ENCODE measurements at regions not wholly inside any gene's neighbourhood (a gene's known extent, or its start where the extent isn't known, plus 50 kb on each side); places are given as distances from the start of the nearest gene placed in this dataset.

DNA sequence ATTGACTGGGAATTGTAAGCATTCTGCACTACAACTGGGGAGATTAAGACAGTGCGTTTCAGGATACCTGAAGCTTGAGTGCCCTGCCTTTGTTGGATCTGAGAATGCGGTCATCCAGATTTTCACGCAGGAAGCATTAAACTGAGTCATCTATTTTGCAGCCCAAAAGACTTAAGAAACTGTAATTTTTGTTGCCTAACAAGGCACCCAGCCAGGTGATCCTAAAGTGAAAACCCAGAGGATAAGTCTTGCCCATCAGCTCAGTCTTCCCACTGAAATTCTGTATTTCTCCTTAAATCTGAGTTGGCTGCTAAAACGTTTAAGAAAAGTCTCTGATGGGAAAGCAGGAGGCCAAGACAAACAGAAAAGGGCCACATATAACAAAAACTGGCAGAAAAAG, 242.5 kb upstream of the TMCO5A start:
- peaks cover 7% of the 10 kb centered on the region for H3K4me1 Mint-ChIP-seq
- TF ChIP-seq, protein P1, sequence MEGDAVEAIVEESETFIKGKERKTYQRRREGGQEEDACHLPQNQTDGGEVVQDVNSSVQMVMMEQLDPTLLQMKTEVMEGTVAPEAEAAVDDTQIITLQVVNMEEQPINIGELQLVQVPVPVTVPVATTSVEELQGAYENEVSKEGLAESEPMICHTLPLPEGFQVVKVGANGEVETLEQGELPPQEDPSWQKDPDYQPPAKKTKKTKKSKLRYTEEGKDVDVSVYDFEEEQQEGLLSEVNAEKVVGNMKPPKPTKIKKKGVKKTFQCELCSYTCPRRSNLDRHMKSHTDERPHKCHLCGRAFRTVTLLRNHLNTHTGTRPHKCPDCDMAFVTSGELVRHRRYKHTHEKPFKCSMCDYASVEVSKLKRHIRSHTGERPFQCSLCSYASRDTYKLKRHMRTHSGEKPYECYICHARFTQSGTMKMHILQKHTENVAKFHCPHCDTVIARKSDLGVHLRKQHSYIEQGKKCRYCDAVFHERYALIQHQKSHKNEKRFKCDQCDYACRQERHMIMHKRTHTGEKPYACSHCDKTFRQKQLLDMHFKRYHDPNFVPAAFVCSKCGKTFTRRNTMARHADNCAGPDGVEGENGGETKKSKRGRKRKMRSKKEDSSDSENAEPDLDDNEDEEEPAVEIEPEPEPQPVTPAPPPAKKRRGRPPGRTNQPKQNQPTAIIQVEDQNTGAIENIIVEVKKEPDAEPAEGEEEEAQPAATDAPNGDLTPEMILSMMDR (IDR thresholded peaks at IDR 0.05): no peak
- H3K27me3 Mint-ChIP-seq (ENCODE audit: low read depth, poor library complexity): no peaks in the 10 kb centered on the region
- no peak for DNase-seq
- H3K27ac Mint-ChIP-seq: no peak overlapping the region
- H3K4me3 Mint-ChIP-seq: no peak overlapping the region
- H3K9me3 Mint-ChIP-seq: peaks cover 18% of the 10 kb centered on the region
- no peaks in the 10 kb centered on the region for H3K36me3 Mint-ChIP-seq (ENCODE audit: low read depth)

DNA sequence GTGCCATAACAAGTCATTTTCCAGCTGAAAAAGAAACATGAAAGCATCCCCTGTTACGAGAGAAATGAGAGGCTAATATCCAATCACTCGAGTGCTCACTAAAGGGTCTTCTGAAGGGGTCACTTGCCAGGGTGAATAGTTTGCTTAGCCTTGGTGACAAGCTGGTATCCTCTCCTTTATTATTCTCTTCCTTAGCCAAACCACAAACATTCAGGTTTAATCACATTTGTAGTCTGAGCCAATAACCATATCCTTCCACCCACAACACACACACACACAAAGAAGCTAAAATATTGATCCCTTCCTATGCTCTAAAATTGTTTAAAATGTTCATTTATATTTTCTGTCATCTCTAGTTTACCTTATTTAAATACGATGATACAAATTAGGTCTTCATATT, 240.5 kb upstream of the TMCO5A start:
- H3K4me1 Mint-ChIP-seq: peaks cover 7% of the 10 kb centered on the region
- peaks cover 18% of the 10 kb centered on the region for H3K9me3 Mint-ChIP-seq
- DNase-seq: no peak
- no peak overlapping the region for H3K27ac Mint-ChIP-seq
- H3K4me3 Mint-ChIP-seq: no peak overlapping the region
- TF ChIP-seq, protein P1 (IDR thresholded peaks at IDR 0.05): no peak
- no peaks in the 10 kb centered on the region for H3K36me3 Mint-ChIP-seq (ENCODE audit: low read depth)
- H3K27me3 Mint-ChIP-seq (ENCODE audit: low read depth, poor library complexity): no peaks in the 10 kb centered on the region

DNA sequence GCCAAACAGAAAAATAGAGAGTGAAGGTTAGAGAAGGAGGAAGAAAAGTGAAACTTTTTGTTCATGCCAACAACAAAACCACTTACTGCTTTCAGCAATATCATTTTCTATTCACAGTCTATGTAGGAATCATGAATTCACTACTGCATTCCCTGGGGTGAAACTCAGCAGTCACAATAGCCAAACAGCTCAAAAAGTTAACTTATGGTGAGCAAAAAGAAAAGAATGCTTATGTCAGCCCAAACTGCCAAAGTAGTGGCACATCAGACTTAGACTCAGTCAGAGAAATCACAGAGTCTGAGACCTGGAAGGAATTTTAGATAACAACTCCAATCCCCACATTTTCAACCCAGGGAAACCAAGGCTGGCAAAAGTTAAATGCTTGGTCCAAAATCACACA, 238.7 kb upstream of the TMCO5A start:
- TF ChIP-seq, protein P1 (IDR thresholded peaks at IDR 0.05): no peak
- peaks cover 4% of the 10 kb centered on the region for H3K9me3 Mint-ChIP-seq
- no peaks in the 10 kb centered on the region for H3K36me3 Mint-ChIP-seq (ENCODE audit: low read depth)
- no peak for DNase-seq
- no peak overlapping the region for H3K4me3 Mint-ChIP-seq
- no peak overlapping the region for H3K27ac Mint-ChIP-seq
- H3K27me3 Mint-ChIP-seq (ENCODE audit: low read depth, poor library complexity): no peaks in the 10 kb centered on the region
- H3K4me1 Mint-ChIP-seq: peaks cover 7% of the 10 kb centered on the region

DNA sequence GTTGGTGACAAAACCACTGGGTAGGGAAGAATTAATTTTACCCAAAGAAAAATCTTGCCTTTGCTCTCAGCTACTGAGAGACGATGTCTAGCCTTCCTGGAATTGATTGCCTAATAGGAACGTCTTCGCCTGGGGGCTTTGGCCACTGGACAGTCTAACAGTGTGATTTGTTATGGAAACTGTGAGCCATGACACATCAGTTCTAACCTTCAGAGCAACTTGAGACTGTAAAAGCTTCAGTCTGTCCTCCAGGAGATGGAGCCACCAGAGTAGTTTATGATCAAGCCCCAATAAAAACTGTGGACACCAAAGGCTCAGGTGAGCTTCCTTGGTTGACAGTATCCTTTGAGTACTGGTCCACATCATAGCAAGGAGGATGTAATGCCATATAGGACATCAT, 235.8 kb upstream of the TMCO5A start:
- TF ChIP-seq, protein P1 (IDR thresholded peaks at IDR 0.05): no peak
- H3K27ac Mint-ChIP-seq: no peak overlapping the region
- no peak overlapping the region for H3K4me3 Mint-ChIP-seq
- no peaks in the 10 kb centered on the region for H3K27me3 Mint-ChIP-seq (ENCODE audit: low read depth, poor library complexity)
- no peaks in the 10 kb centered on the region for H3K4me1 Mint-ChIP-seq
- H3K36me3 Mint-ChIP-seq (ENCODE audit: low read depth): no peaks in the 10 kb centered on the region
- no peaks in the 10 kb centered on the region for H3K9me3 Mint-ChIP-seq
- DNase-seq: no peak

DNA sequence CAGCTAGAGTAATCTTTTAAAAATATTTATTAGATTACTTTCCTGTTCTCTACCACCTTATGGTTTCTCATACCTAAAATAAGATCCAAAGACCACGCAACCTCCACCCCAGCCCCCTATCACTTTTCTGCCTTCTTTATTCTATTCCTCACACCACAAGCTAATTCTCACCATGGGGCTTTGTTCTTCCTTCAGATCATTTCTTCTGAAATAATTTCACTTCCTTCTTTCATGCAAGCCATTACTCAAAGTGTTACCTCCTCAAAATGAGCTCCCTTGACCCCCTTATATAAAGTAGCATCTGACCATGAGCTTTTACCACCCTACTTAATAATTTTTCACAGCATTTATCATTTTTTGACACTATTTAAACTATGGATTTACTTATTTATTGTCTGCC, 233.2 kb upstream of the TMCO5A start:
- Mint-ChIP-seq H3K9me3 (no peaks in the 10 kb centered on the region), H3K4me3 (no peak overlapping the region), H3K27ac (no peak overlapping the region), H3K4me1 (no peaks in the 10 kb centered on the region), H3K36me3 (ENCODE audit: low read depth) (no peaks in the 10 kb centered on the region), H3K27me3 (ENCODE audit: low read depth, poor library complexity) (no peaks in the 10 kb centered on the region)
- no peak for DNase-seq
- TF ChIP-seq, protein P1 (IDR thresholded peaks at IDR 0.05): no peak

DNA sequence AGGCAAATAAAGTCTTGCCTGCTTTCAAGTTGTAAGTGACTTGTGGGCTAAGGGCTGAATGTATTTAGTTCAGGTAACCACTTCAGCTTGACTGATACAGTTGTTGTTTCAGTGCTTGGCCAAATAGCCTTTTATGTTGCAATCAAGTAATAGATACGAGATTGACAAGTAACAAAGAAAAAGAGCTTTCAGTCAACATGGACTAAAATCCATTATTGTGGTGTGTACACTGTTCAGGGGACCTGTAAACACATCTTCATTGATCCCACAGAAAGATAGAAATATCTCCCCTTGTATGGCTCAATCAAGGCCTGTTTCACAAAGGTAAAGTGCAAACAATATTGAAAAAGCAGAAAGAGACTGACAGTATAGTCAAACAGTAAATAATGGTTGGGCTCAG, 224.8 kb upstream of the TMCO5A start:
- Mint-ChIP-seq H3K36me3 (ENCODE audit: low read depth) (no peaks in the 10 kb centered on the region), H3K9me3 (peaks cover 16% of the 10 kb centered on the region), H3K27me3 (ENCODE audit: low read depth, poor library complexity) (peaks cover 3% of the 10 kb centered on the region), H3K4me1 (no peaks in the 10 kb centered on the region), H3K4me3 (no peak overlapping the region), H3K27ac (no peak overlapping the region)
- no peak for DNase-seq
- TF ChIP-seq, protein P1 (IDR thresholded peaks at IDR 0.05): no peak
